ENCODE measurements at regions not wholly inside any gene's neighbourhood (a gene's known extent, or its start where the extent isn't known, plus 50 kb on each side); places are given as distances from the start of the nearest gene placed in this dataset.

DNA sequence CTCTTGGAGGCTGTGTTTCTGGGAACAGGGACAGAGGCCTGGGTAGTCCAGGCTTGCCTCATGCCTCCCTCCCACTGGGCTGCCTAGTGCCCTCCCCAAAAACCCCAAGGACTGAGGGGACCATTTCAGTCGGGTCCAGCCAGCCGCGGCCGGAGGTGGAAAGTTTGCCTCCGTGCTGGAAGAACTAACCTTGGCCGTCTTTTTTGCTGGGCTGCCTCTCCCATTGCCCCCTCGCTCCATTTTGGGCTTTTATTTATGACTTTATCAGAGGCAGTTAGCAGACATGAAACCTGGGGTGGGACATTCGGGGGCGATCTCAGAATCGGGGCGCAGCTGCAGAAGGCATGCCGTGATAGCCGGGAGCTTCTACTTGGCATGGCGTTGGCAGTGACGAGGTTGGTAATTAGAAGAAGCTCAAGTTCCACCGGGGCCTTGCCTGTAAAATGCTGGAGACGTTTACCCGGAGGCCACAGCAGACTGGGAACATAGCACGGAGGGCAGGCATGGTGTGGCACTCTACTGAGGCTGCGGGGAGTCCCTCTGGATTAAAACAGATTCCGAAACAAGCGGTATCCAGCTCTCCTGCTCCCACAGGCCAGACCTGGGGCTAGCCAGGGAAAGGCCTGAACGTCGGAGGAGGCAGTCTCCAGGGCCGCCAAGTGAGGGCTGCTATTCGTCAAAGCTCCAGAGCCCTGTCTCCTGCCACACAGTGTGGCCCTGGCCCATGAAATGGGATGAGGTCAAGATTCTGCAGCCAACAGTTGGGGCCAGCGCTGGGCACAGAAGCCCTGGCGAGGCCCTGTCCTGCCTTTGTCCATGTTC, 76.4 kb upstream of the PPARA start:
- H3K4me3 ChIP-seq (ENCODE audit: low read depth, low read length): peak overlapping the region; percentile 89
- no peak for DNase-seq (ENCODE audit: low read depth)

DNA sequence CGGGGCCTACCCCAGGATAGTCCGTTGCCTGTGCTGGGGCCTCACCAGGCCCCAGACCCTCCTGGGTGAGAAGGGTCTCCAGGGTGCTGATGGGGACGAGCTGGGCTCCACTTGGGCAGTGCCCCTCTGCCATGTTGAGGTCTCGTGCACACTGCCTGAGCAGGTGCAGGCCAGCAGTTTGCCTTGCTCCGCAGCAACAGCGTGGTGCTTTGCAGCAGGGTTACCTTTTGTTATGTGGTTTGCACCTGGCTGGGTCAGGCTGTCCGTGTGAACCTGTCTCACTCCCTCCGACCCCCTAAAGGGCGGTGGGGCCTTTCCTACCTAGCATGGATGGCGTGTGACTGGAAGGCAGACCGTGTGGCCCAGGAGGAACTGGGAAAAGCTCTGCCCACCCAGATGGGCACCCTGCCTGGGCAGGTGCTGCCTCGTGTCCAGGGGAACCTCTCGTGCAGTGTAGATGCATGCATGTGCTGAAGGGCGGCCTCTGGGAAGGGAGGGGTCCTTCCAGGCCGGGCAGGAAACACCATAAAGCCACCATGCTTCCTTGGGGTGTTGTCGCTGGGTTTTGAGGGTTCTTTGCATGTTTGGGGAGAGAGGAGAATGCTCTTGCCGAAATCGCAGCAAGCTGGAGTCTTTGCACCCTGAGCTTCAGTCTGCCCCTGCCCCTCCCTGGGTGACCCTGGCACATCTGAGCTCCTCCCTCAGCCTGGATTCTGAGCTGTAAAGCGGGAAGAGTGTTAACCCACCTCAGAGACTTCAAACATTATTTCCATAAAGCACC, 75.4 kb upstream of the PPARA start:
- peak overlapping the region; percentile 89 for H3K4me3 ChIP-seq (ENCODE audit: low read depth, low read length)
- no peak for DNase-seq (ENCODE audit: low read depth)

DNA sequence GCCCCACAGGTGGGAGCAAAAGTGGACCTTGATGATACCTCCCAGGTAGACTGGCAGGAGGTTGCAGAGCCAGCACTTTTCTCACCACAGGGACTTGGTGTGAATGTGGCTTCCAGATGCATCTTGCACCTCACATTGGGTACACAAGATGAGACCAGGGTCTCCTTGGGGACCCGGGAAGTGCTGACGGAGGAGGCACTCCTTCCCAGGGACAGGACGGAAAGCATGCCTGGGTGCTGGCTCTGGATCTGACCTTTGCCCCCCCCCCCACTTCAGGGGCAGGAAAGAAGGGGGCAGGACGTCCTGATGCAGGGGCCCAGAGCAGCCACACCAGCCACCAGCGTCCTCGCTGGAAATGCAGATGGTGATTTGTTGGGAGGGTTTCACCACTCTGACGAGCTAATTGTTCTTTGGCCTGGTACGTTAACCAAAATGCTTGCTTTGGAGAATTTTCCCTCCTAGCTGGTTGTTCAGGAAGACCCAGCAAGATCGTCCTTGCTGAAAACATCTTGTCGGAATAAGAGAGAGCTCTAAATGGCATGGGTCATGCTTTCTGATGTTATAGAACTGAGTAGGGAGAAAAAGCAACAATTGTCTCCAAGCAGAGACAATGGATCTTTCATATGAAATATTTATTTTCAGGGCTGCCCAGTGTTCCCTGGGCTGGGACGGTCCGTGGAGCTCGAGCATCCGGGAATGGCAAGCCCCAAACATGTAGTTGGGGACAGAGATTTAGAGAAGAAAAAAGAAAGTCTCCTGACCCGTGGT, 74.4 kb upstream of the PPARA start:
- H3K4me3 ChIP-seq (ENCODE audit: low read depth, low read length): peak overlapping the region; percentile 27
- DNase-seq (ENCODE audit: low read depth): no peak

DNA sequence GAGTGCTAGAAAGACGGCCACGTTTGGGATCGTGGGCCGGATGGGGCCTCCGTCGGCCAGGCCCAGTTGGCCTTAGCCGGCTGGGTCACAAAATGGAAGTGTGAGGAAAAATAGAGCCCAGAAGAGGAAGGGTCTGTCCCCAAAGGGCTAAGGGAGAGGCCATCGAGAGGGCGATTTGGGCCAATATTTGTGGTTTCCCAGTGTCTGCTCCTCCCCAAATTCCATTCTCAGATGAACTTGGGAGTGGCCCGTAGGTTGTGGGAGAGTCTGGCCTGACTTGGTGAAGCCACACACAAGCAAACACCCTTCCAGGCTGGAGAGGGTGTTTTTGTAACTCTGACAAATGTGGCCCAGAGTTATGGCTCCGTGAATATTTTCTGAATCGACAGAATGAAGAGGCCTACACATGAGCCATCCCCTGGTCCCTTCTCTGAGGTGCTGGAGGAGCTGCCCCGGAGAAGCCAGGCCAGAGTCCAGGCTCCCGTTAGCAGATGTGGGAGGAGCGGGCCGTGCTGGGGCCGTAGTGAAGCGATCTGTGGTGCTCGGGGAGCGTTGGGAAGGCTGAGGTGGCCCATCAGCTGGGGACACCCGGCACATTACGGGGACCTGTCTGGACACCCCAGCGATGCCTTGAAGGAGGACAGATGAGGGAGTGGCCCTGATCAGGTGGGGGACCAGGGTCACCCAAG, 73.5 kb upstream of the PPARA start:
- no peak for DNase-seq (ENCODE audit: low read depth)
- H3K4me3 ChIP-seq (ENCODE audit: low read depth, low read length): peak overlapping the region; percentile 27

DNA sequence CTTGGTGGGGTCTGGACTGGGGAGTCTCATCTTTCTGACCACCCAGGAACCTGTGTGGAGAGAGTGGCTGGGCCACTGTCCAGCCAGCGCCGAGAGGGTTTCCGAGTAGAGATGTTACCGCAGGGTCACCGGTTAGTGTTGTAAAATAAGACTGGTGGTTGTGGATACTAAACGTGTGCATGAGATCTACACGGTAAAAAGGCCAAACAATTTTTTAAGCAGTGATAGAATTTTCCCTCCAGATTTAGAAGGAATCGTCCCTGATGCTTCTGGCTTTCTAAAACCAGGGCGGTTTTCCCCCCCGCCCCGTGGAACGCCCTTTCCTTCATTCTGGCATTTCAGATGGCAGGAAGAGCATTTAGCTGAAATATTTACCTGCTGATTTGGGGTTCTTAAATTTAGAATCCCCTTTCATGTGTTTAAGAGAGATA, 72.6 kb upstream of the PPARA start:
- DNase-seq (ENCODE audit: low read depth): no peak
- no peak overlapping the region for H3K4me3 ChIP-seq (ENCODE audit: low read depth, low read length)

DNA sequence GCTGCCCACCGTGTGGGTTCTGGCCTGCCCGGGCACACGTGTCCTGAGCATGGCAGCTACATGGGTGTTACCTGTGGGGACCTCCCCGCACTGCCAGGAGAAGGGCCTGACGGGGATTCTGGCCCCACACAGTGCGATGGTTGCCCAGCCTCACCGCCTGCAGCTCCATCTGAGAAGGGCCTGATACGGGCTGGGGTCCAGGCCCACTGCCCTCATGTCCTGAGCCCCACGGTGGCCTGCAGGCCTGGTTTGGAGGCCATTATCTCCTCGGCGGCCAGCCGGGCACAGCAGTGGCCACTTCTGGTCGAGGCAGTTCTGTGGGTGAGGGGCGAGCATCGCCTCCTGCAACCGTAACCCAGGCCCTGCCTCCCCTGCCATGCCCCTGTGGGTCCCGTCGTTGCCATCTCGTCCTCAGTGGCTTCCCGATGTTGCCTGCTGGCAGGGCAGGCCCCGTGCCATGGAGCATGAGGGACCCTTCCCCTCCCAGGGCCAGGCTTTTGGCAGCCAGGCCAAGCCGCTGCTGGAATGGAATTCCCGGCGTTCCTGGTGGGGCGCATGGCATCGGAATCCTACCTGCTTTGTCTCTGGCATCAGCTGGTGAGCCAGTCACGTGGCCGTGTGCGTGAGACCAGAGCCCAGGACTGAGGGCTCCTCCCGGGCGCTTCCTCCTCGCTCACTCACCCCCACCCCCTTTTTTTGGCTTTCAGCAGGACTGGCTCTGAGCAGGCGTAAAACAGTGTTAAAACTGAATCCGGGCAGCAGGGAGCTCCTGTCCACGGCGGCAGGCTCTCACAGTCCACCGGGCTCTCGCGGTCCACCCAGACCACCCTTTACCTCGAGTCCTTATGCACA, 71.9 kb upstream of the PPARA start:
- DNase-seq (ENCODE audit: low read depth): no peak

DNA sequence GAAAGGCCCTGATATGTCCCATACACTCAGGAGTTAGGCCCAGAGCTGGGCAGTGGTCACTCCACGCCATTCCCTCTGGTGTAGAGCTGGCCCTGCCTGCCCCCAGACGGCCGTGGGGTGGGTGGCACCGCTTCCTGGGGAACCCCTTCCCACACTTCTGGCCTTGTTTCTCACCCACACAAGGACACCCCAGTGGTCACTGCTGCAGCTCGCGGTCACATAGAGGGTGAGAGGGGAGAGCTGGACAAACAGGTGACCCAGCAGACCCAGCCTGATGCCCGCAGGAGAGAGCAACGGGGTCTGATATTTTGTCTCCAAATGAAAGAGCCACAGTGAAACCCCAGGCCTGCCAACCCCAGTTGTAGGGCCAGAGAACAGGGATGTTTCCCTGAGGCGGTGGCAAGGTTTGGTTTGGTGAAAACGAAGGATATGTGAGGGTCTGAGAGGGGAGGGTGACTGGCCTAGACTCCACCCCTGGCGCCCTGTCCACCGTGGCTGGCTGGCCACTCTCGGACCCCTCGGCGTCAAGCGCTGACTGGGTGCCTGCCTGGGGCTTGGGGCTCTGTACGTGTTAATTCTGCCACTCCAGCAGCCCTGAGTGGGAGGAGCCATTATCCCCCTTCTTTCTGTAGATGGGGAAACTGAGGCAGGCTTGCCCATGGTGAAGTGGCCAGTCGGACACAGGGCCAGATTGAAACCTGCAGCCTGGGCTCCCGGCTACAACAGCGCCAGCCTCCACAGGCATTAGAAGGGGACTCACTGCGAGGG, 71.0 kb upstream of the PPARA start:
- no peak for DNase-seq (ENCODE audit: low read depth)
- H3K4me3 ChIP-seq (ENCODE audit: low read depth, low read length): no peak overlapping the region

More for the DNA sequence above, 71.9 kb upstream of the PPARA start:
- no peak overlapping the region for H3K4me3 ChIP-seq (ENCODE audit: low read depth, low read length)

DNA sequence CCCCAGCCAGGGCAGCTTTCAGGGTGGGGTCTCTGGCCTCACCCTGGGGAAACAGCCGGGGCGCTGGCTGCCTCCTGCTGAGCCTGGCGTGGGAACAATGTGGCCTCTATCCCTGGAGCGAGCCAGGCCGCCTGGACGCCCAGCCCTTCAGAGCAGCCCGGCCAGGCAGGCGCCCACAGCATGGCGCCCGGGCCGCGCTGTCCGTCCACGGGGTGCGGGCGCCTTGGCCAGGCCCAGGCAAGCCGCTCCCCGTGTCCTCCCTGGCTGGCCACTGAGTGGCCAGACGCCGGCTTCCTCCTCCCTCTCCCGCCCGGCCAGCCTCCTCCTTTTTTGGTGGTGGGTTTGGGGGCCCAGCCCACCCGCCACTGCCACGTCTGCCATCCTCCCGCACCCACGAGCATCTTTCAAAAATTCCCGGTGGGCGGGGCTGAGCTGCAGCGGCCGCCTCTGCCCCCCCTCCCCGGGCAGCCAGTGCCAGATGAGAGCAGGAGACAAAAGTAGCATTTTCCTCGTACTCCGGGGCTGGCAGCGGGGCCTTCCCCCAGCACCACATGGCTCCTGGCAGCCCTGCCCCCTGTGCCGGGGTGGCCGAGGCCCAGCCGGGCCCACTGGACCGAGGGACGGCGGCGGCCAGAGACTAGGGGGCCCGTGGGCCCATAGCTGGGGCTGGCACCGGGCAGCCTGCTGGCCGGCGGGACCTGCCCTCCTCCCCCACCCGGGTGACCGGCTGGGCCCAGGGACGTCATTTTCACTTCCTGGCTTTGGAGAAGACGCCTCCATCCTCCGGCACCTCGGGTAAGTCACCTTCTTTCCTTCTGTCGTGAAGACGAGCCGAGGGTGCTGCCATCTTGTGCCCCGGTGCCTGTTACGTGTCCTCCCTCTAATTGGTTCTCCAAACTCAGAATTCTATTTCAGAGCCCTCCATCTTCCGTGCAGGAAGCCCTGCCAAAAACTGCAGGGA, 70.2 kb upstream of the PPARA start:
- no peak overlapping the region for H3K4me3 ChIP-seq (ENCODE audit: low read depth, low read length)
- no peak for DNase-seq (ENCODE audit: low read depth)

DNA sequence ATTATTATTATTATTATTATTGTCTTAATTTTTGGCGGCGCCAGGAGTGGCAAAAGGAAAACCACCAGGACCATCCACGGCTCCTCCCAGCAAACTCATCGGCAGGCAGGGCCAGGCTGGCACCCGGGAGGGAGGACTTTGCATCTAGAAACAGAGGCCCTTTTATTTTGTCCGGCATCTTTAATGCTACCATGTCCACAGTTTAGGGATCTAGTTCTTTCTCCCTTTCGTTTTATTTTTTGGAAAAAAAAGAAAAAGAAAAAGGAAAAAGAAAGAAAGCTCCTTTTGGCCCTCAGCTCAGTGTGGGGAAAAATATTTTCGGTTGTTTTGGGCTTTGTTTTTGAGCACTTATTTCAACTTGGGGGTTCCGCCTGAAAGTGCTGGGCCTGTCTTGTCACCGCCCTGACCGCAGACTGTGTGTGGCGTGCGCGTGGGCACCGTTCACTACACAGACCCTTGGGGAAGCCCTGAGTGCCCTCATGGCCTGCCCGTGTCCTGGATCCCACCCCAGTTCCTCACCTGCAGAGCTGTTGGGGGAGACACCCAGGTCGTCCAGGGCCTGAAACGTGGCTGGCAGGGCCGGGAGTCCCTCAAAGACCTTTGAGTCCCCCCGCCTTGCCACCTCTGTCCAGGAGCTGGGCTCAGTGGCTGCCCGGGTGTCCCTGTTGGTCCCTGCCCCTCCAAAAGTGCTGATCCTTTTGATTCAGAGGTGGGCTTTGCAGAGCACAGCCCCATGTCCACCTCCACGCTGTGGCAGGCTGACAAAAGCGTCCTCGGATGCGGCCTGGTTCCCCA, 69.1 kb upstream of the PPARA start:
- no peak overlapping the region for H3K4me3 ChIP-seq (ENCODE audit: low read depth, low read length)
- DNase-seq (ENCODE audit: low read depth): no peak

DNA sequence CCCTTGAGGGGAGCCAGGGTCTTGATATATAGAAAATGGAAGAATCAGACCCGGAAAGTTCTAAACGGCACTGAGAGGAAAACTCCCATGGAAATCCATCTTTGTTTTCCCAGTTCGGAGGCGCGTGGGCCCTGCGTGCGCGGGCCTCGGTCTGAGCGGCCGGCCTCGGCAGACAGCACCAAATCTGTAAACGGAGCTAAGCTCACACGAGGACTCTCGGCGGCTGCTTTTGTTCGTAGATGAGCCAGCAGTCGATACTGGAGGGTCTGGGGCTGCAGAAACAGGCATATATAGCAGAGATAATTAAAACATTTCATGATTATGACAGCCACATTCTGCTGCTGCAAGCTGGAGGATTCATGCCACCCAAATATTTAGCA, 68.5 kb upstream of the PPARA start:
- no peak for DNase-seq (ENCODE audit: low read depth)
- no peak overlapping the region for H3K4me3 ChIP-seq (ENCODE audit: low read depth, low read length)

DNA sequence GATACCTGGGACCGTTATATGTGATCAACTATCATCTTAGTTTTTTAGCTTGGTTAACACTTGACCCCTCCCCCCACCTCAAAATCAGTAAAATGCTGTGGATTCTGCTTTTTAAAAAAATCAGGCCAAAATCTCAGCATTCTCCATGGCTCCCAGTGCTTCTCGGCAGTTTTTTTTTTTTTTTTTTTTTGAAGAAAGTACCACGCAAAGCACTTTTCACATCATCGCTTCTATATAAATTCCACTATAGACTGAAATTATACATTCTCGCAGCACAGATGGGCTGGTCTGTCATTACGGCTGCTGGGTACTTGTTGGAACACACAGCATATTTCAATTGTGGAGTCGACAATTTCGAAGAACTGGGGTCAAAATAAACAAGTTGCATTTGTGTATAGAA, 67.7 kb upstream of the PPARA start:
- no peak for DNase-seq (ENCODE audit: low read depth)
- H3K4me3 ChIP-seq (ENCODE audit: low read depth, low read length): no peak overlapping the region

DNA sequence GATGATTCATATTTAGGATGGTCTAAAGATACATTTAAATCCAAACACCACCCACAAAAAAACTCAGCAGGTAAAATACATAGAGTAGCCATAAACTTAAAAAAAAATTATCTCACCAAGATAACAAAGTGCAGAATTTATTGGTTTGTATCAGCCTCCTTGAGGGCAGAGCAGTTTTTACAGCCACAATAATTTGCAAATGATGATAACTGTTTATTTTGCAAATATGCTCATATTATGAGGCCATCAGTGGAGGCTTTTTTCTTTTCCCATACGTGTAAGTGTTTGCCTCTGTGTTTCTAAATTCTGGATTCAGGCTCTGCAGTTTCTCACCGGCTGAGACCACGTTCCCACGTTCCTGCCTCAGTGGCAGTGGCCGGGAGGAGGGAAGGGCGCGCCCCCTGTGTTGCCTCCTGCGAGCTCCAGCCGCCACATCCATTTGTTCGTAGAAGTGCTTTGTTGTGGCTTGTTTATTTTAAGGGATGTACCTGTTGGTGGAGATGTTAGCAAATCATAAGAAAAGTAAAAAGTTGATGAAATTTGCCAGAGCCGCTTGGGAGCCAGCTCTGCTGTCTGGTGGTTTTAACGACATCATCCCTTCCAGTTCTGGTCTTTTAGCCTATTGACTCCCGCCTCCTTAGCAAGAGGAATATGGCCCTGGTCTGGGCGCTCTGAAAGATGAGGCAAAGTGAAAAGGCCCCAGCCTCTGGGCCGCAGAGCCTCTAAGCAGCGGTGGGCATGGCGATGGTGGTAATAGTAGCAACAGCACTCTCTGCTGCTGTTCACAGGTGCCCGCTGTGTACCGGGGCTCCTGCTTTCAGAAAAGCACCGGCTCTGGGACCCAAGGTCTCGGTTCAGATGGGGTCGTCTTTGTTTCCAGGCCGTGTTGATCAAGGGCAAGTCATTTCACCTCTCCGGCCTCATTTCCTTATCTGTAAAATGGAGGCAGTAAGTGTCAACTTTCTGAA, 66.7 kb upstream of the PPARA start:
- no peak overlapping the region for H3K4me3 ChIP-seq (ENCODE audit: low read depth, low read length)
- no peak for DNase-seq (ENCODE audit: low read depth)

DNA sequence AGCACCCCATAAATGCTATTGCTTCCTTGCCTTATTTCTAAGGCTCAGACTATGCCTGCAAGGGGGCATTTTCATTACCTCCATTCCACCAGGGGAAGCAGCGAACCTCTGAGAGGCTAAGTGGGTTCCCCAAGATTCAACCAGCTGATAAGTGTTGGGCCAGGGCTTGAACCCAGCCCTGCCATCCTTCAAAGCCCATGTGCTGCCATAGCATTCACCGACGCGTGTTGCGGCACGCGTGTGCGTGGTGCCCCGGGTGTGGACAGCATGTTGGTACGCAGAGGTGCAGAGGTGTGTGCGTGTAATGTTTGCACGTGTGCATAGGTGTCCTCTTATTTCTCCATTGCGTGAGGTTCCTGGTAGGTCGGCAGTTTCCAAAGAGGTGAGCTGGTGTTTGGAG, 66.0 kb upstream of the PPARA start:
- no peak overlapping the region for H3K4me3 ChIP-seq (ENCODE audit: low read depth, low read length)

DNA sequence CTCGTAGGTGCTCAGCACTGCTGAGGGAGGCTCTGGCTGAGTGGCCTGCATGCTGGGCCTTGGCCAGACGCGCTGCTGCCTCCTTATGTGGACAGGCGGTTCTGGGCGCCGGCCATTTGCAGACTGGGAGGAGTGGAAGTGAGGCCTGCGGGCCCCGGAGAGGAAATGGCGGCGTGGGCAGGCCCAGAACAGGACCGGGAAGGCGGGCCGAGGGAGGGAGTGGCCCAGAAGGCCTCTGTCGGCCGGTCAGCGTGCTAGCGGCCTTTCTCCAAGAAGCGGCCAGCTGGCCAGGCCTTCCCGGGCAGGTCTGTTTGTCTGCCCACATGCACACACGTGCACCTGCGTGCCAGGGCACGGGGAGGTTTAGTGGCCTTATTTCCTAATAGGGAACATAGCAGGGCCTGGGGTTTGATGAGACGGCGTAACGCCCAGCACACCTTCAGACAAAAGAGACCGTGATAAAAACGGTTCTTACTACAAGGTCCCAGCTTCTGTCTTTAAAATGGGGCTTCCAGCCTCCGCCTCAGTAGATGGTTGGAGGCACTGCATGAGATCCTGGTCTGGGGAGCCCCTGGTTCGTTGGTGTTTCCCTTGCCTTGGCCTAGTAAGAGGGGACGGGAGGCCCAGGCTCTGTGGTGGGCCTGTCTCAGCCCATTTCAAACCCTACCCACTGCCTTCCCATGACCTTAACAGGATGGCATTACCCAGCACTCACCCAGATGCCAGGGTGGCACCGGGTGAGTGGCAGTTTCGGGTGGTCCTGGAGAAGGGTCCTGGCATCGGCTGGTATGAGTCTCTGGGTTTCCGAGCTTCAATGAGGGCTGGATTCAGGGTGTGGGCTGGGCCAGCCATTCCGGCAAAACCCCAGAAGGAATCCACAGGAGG, 65.1 kb upstream of the PPARA start:
- no peak for DNase-seq (ENCODE audit: low read depth)
- no peak overlapping the region for H3K4me3 ChIP-seq (ENCODE audit: low read depth, low read length)

More for the DNA sequence above, 66.0 kb upstream of the PPARA start:
- no peak for DNase-seq (ENCODE audit: low read depth)

Measured in skeletal muscle cell (primary cell).